Stimulated activated CD8-positive, alpha-beta memory T cell treated with anti-CD3 and anti-CD28 coated beads, Interleukin-7, amount 100 ng/mL, for 4 hours (primary cell): ENCODE measurements at regions not wholly inside any gene's neighbourhood (a gene's known extent, or its start where the extent isn't known, plus 50 kb on each side); places are given as distances from the start of the nearest gene placed in this dataset.
"Not testable (repeated sequence)": the region's sequence is repeated elsewhere in the genome, so short reads cannot be mapped to it uniquely, and the experiment has no call there.

Experiments
- DNase-seq, 2 donors: peaks; one replicate each; pipeline ENCODE4 v3.0.0-alpha.2; 2020; ENCODE audit warnings: low read depth in 2 of 2

DNA sequence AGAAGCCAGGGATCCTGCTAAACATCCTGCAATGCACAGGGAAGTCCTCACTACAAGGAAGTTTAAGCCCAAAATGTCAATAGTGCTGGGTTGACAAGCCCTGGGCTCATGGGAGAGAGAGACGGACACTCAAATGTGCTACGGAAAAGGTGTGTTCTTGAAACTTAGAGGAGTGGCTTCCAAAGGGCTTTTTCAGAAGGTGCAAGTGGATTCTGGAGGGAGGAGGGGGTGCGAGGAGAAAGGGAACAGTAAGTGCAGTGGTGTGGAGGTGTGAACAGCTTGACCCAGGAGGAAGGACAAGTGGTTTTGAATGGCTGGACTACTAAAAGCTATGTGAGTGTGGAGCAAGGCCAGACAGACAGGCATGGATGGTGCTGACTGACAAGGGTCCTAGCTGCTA is 50.4 kb upstream of the CECR2 start:
- no peak for DNase-seq

DNA sequence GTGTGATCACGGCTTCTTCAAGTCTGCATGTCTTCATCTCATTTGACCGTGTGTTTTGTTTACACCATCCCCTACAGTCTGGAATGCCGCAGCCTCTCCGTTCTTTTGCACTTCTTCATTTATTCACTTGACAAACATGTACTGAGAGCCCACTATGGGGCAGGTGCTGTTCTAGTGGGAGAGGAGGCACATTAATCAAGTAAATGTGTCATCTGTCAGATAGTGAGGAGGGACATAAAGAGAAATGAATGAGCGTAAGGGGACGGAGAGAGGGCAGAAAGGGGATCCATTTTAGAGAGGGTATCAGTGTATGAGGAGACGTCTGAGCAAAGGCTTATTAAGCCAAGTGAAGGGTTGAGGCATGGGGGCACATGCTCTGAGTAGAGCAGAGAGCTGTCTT is 54.0 kb upstream of the CECR2 start:
- no peak for DNase-seq

GRCh38 chr22:17314487-17314886 is 54.8 kb upstream of the CECR2 start:
- DNase-seq = no peak

DNA sequence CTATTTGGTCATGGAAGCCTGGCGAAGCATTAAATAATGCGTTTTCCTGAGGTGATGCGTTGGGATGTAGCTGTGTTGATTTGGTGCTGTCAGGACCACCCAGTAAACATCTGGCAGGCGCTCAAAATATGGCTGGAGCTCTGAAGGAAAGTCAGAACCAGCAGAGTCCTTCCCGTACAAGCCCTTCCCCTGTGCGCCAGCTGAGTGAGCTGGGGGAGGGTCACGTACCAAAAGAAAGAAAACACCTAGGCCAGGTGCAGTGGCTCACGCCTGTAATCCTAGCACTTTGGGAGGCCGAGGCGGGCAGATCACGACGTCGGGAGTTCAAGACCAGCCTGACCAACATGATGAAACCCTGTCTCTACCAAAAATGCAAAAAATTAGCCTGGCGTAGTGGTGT is 55.6 kb upstream of the CECR2 start:
- no peak for DNase-seq

DNA sequence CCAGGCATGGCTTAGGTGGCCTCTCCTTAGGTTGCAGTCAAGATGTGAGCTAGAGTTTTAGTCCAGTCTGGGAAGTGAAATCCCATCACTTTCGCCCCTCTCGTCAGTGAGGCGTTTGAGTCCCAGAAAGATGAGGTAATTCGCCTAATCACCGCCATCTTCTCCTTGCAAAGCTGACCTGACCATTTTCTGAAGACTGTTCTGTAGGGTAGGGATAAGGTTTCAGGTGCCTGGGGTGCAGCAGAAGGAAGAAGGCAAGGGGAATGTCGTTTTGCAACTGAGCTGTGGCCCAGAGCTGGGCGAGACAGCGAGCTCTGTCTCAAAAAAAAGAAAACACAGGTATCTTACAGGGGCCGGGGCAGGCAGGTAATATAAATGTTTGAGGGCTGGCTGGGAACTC is 61.7 kb upstream of the CECR2 start:
- no peak for DNase-seq

- no peak for DNase-seq
Measured at GRCh38 chr22:17305076-17305475, 64.2 kb upstream of the CECR2 start.

DNA sequence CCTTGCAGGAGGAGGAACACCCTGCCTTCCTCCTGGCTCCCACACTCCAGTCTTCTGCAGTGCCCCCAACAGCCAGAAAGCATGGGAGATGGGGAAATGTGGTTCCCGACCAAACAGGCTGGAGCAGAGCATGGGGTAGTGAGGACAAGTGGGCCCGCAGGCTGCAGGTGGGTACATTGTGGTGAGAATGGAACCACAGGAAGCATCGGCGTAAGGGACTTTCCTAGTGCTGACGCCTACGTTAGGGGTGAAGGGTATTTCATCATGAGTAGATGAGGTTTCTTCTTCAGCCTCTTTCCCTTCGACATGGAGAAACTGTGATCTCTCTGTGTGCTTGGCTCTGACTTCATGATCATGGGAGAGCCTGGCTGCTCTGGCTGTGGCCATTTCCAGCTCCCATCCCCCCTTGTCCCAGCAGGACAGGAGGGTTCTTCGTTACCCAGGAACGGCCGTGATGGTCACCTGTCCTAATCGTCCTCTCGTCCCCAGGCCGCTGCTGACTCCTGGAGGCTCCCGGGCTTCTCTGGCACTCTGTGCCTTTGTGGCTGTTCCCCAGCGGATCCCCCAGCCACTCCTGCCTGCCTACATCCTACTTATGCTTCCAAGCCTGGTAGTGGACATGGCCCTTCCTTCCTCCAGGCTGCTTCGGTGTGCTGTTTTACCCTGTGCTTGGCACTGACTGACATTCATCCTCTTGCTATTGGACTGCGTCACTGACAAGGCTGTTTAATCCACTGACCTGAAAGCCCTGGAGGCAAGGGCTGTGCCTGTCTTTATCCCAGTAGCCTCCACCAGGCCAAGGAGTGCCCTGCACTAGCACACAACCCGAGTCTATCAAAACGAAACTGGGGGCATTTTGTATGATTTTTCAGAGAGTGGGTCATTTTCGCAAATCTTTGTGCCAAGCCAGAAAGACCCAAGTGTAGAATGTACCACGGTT is 65.2 kb upstream of the CECR2 start:
- DNase-seq = peak; percentile 20 to 54

DNA sequence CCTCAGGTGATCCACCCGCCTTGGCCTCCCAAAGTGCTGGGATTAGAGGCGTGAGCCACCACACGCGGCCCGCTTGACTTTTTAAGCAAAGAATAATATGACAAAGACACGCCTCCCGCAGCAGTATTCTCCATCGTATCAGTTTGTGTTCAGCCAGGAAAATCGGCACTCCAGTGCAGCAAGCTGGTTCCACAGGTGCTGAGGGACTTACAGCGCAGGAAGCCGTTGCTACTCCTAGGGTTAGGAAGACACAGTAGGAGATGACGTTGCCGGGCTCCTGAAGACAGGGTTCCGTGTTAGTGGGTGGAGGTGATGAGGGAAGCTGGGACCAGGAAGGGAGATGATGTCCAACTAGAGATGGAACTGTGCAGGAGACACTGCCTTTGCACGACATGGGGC is 65.8 kb upstream of the CECR2 start:
- no peak for DNase-seq

- DNase-seq = no peak
Measured at GRCh38 chr22:17302616-17303015, 66.6 kb upstream of the CECR2 start.

DNA sequence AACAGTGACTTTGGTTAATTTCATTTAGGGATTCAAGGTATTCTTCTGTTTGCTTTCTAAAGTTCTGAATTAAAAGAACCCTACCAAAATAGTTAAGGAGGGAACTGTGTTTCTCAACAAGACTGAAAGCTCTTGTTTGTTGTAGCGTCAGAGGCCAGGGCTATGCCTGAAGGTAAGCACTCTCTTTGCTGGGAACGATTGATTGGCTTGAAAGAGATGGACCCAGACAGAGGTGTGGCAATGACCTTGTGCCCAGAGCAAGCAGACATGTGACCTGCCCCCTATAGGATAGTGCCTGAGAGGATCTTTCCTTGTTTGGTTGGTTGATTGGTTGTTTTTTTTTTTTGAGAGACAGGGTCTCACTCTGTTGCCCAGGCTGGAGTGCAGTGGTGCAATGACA is 68.3 kb upstream of the CECR2 start:
- DNase-seq = no peak

DNA sequence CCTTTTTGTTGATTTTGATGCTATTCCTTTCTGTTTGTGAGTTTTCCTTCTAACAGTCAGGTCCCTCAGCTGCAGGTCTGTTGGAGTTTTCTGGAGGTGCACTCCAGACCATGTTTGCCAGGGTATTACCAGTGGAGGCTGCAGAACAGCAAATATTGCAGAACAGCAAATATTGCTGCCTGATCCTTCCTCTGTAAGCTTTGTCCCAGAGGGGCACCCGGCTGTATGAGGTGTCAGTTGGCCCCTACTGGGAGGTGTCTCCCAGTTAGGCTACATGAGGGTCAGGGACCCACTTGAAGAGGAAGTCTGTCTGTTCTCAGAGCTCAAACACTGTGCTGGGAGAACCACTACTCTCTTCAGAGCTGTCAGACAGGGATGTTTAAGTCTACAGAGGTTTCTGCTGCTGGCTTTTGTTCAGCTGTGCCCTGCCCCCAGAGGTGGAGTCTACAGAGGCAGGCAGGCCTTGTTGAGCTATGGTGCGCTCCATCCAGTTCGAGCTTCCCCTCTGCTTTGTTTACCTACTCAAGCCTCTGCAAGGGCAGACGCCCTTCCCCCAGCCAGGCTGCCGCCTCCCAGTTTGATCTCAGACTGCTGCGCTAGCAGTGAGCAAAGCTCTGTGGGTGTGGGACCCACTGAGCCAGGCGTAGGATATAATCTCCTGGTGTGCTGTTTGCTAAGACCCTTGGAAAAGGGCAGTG is 70.3 kb upstream of the CECR2 start:
- not testable (repeated sequence) for DNase-seq

DNA sequence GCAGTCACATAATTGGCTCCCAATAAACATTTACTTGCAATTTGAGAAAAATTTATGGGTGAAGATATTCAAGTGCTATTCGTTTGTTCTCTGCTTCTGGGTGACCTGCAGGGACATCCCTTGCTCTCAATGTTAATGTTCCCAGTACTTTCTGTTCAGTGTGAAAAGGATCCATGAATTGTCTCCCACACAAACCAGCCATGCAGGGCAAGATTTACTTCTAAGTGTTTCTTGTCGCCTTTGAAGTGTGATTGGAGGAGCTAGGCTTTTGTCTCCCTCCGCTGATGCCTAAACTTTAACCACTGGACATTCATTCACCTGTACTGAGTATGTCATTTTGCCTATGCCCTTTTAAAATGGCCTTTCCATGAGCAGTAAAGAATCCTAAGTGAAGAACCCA is 66.4 kb upstream of the ADA2 start:
- no peak for DNase-seq

DNA sequence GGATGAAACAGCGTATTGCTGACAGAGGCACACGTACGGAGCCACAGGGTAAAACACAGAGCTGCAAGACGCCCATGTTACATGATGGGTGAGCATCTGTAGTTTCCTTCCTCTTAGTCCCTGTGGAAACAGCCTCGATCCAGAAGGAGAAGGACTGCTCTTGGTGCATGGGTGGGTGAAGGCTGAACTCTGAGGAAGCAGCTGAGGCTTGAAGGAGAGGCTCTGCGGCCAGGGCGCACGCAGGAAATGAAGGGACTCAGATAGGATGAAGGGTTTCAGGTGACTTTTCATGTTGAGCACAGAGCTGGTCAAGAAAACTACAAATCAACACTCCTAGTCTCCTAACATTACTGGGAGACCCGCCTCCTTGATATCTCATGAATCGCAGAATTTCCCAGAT is 65.7 kb upstream of the ADA2 start:
- no peak for DNase-seq

- no peak for DNase-seq
Measured at GRCh38 chr22:17284466-17284865, 65.2 kb upstream of the ADA2 start.

DNA sequence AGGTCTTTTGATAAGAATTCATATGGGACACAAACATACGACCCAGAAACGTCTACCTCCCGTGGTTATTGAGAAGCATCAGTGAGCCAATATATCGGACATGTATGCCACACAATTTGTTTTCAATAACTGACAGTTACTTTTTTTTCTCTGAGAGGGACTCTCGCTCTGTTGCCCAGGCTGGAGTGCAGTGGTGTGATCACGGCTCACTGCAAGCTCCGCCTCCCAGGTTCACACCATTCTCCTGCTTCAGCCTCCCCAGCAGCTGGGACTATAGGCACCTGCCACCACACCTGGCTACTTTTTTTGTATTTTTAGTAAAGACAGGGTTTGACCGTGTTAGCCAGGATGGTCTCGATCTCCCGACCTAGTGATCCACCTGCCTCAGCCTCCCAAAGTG is 64.6 kb upstream of the ADA2 start:
- DNase-seq = not testable (repeated sequence)

DNA sequence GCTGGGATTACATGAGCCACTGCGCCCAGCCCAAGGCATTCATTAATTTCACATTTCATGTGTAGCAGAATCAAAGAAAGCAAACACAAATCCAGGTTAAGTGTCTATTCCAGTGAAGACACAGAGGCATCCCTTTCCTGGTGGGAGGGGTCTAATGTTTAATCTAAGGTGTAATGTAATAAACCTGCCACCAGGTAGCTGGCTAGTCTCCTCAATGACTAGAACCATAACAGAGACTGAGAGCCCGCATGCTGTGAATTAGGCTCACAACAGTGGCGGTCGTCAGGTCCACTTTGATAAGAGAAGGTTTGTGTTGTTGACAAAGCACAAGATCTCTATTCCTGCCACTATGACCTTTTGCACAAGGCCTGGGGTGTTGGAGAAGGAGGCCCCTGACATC is 64.2 kb upstream of the ADA2 start:
- DNase-seq = no peak

GRCh38 chr22:17281440-17281841 is 62.2 kb upstream of the ADA2 start:
- no peak for DNase-seq

- no peak for DNase-seq
Measured at GRCh38 chr22:17281026-17281425, 61.8 kb upstream of the ADA2 start.

- no peak for DNase-seq
Measured at GRCh38 chr22:17272511-17272991, 53.3 kb upstream of the ADA2 start.

GRCh38 chr22:17271711-17272451 is 52.6 kb upstream of the ADA2 start:
- no peak for DNase-seq

DNA sequence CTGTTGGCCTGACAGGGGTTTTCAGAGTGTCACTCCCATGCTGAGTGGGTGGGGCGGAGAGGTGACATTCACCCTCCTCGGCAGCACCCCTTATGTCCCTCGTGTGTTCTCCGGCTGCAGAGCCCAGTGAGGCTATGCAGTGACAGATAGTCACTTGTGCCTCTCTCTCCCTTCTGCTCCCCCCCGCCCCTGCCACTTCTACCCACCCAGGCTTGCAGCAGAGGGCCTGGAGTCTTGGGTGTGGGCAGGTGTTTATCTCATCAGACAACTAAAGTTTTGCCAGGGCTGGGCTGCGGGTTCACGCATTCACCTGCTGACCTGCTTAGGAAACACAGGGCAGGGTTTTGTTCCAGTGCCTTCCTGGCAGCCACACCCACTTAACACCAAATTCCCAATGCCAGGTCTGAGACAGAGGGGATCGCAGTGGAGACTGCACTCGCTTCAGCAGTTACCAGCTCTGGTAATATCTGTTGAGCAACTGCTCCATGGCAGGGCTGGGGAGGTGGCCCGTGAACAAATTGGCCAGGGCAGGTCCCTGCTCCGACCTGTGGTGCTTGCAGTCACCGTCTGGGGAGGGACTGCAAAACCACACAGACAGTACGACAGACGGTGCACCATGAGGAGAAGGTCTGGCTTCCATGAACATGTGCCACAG is 50.5 kb upstream of the ADA2 start:
- DNase-seq = no peak

GRCh38 chr22:17269224-17269606 is 50.0 kb upstream of the ADA2 start:
- no peak for DNase-seq
